Prostate gland (tissue), 2 donors: ENCODE measurements at regions not wholly inside any gene's neighbourhood (a gene's known extent, or its start where the extent isn't known, plus 50 kb on each side); places are given as distances from the start of the nearest gene placed in this dataset.

Experiments
- POLR2AphosphoS5 ChIP-seq: sonication (generic); formaldehyde crosslinking; IDR thresholded peaks from one replicate; pipeline ENCODE4 v1.6.1; 2017; ENCODE audit warnings: antibody characterized with exemption
- TF ChIP-seq, protein P1 (sequence below), 4 experiments: fragments of 200-600 bp in 2 of 4; fragments of 450-650 bp in 2 of 4; sonication (generic) in 2 of 4; IDR thresholded peaks; 1 replicate in 3 of 4; 2 replicates in 1 of 4; pipeline ENCODE4 v1.5.1; 2016 to 2019; ENCODE audit warnings: antibody characterized with exemption in 4 of 4, mild to moderate bottlenecking in 2 of 4, moderate library complexity in 2 of 4

- TF ChIP-seq, protein P1, sequence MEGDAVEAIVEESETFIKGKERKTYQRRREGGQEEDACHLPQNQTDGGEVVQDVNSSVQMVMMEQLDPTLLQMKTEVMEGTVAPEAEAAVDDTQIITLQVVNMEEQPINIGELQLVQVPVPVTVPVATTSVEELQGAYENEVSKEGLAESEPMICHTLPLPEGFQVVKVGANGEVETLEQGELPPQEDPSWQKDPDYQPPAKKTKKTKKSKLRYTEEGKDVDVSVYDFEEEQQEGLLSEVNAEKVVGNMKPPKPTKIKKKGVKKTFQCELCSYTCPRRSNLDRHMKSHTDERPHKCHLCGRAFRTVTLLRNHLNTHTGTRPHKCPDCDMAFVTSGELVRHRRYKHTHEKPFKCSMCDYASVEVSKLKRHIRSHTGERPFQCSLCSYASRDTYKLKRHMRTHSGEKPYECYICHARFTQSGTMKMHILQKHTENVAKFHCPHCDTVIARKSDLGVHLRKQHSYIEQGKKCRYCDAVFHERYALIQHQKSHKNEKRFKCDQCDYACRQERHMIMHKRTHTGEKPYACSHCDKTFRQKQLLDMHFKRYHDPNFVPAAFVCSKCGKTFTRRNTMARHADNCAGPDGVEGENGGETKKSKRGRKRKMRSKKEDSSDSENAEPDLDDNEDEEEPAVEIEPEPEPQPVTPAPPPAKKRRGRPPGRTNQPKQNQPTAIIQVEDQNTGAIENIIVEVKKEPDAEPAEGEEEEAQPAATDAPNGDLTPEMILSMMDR (IDR thresholded peaks at IDR 0.05) = no peak
- TF ChIP-seq POLR2AphosphoS5 = no peak
These were observed 313.5 kb upstream of the TBL1XR1 start for GRCh38 chr3:177510693-177511216.
